ENCODE measurements at regions not wholly inside any gene's neighbourhood (a gene's known extent, or its start where the extent isn't known, plus 50 kb on each side); places are given as distances from the start of the nearest gene placed in this dataset.

DNA sequence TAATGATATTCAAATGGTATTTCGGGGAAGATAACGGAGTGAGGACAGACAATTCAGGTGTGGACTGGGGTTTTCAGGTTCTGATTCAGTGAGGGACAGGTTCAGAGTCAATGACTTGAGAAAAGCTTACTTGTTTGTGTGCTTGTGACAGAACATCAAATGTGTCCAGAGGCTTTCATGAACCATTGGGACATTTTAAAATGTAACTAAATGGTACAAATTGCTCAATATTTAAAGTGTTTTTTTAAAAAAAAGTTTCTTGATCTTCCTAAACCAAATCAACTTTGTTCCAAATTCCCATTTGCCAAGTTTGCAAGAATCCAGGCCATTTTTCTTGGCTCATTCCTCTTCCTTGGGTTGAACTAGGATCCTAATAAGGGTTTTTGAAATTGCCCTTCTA lies 59.4 kb upstream of the BZW1 start:
- POLR2A ChIA-PET (ENCODE audit: low non-redundant PET): no interaction called here
- no peak for DNase-seq (ENCODE audit: low spot score)
- Histone ChIP-seq H3K4me1 (ENCODE audit: insufficient read depth, low read length, poor library complexity, severe bottlenecking) (peaks cover 6% of the 10 kb centered on the region), H3K9me3 (ENCODE audit: low read depth, low read length, poor library complexity, severe bottlenecking) (no peaks in the 10 kb centered on the region), H3K36me3 (ENCODE audit: insufficient read depth, low read length, poor library complexity, severe bottlenecking) (no peaks in the 10 kb centered on the region), H3K27ac (ENCODE audit: low read depth, low read length, poor library complexity, severe bottlenecking) (no peak overlapping the region), H3K4me3 (ENCODE audit: low read depth, low read length, poor library complexity, severe bottlenecking) (no peak overlapping the region), H3K27me3 (replicated peaks; ENCODE audit: insufficient read depth, low read depth, low read length, poor library complexity) (no peaks in the 10 kb centered on the region)
- intact Hi-C loops (cut with micrococcal nuclease; ENCODE audit: unreplicated experiment): no loop called here
- BruUV-seq (replicated peaks): no TSS peak
- CTCF ChIA-PET: no interaction called here
- no peak for TF ChIP-seq EZH2 (IDR thresholded peaks at IDR 0.05; ENCODE audit: borderline replicate concordance, low read depth, low read length, poor library complexity, severe bottlenecking)
- TF ChIP-seq, protein P1, sequence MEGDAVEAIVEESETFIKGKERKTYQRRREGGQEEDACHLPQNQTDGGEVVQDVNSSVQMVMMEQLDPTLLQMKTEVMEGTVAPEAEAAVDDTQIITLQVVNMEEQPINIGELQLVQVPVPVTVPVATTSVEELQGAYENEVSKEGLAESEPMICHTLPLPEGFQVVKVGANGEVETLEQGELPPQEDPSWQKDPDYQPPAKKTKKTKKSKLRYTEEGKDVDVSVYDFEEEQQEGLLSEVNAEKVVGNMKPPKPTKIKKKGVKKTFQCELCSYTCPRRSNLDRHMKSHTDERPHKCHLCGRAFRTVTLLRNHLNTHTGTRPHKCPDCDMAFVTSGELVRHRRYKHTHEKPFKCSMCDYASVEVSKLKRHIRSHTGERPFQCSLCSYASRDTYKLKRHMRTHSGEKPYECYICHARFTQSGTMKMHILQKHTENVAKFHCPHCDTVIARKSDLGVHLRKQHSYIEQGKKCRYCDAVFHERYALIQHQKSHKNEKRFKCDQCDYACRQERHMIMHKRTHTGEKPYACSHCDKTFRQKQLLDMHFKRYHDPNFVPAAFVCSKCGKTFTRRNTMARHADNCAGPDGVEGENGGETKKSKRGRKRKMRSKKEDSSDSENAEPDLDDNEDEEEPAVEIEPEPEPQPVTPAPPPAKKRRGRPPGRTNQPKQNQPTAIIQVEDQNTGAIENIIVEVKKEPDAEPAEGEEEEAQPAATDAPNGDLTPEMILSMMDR (conservative IDR thresholded peaks at IDR 0.05; ENCODE audit: low read depth, low read length): no peak

DNA sequence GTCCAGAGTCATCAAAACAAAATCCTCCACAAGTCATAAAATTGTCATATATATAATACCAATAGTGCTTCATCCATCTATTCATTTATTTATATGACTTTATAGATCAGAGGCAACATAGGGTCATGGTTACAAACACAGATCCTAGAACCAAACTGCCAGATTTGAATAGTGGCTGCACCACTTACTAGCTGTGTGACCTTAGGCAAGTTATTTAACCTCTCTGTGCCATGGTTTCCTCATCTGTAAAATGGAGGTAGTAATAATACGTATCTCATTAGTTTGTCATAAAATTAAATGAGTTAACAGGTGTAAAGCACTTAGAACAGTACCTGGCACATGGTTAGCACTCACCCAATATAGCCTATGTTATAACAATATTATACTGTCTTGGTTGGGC lies 58.9 kb upstream of the BZW1 start:
- no peak overlapping the region for H3K4me3 ChIP-seq (ENCODE audit: low read depth, low read length, poor library complexity, severe bottlenecking)
- intact Hi-C loops (cut with micrococcal nuclease; ENCODE audit: unreplicated experiment): no loop called here
- peaks cover 6% of the 10 kb centered on the region for H3K4me1 ChIP-seq (ENCODE audit: insufficient read depth, low read length, poor library complexity, severe bottlenecking)
- H3K27me3 ChIP-seq (replicated peaks; ENCODE audit: insufficient read depth, low read depth, low read length, poor library complexity): no peaks in the 10 kb centered on the region
- BruUV-seq (replicated peaks): no TSS peak
- no peak overlapping the region for H3K27ac ChIP-seq (ENCODE audit: low read depth, low read length, poor library complexity, severe bottlenecking)
- ChIA-PET CTCF (no interaction called here), POLR2A (ENCODE audit: low non-redundant PET) (no interaction called here)
- H3K9me3 ChIP-seq (ENCODE audit: low read depth, low read length, poor library complexity, severe bottlenecking): no peaks in the 10 kb centered on the region
- DNase-seq (ENCODE audit: low spot score): no peak
- TF ChIP-seq EZH2 (IDR thresholded peaks at IDR 0.05; ENCODE audit: borderline replicate concordance, low read depth, low read length, poor library complexity, severe bottlenecking): no peak
- TF ChIP-seq, protein P1 (conservative IDR thresholded peaks at IDR 0.05; ENCODE audit: low read depth, low read length): no peak
- no peaks in the 10 kb centered on the region for H3K36me3 ChIP-seq (ENCODE audit: insufficient read depth, low read length, poor library complexity, severe bottlenecking)

DNA sequence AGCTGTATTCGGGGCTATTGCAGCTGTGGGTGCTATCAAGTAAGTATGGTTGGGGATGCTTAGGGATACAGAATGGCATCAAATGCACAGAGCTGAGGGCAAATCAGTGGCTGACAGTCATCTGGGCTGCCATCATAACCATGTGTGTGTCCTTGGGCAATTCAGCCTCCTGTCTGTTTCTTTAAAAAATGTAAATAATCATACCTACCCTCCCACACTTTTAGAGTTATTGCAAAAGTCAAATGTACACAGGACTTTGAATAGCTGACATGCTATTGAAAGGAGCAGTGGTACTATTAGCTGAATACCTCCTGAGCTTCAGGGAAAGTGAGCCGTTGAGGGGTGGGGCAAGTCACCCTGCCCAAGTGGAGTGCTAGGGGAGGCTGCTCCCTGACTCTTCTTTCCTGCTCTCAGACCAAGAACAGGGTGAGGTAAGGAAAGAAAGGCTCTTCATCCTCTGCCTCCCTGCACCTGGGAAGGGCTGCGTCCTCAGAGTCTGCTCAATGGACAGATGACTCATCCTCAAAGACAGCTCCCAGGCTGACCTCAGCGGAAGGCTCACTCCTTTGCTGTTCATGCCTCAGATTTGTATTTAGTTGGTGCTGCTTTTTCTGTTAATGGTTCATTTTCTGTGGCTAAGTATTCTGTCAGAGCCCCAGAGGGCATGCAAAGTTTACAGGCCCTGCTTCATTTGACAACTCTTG lies 54.9 kb upstream of the BZW1 start:
- ChIA-PET CTCF (no interaction called here), POLR2A (ENCODE audit: low non-redundant PET) (no interaction called here)
- Histone ChIP-seq H3K4me3 (ENCODE audit: low read depth, low read length, poor library complexity, severe bottlenecking) (no peak overlapping the region), H3K36me3 (ENCODE audit: insufficient read depth, low read length, poor library complexity, severe bottlenecking) (no peaks in the 10 kb centered on the region), H3K27me3 (replicated peaks; ENCODE audit: insufficient read depth, low read depth, low read length, poor library complexity) (no peaks in the 10 kb centered on the region), H3K9me3 (ENCODE audit: low read depth, low read length, poor library complexity, severe bottlenecking) (no peaks in the 10 kb centered on the region), H3K4me1 (ENCODE audit: insufficient read depth, low read length, poor library complexity, severe bottlenecking) (peaks cover 6% of the 10 kb centered on the region), H3K27ac (ENCODE audit: low read depth, low read length, poor library complexity, severe bottlenecking) (no peak overlapping the region)
- no TSS peak for BruUV-seq (replicated peaks)
- DNase-seq (ENCODE audit: low spot score): no peak
- intact Hi-C loops (cut with micrococcal nuclease; ENCODE audit: unreplicated experiment): no loop called here
- TF ChIP-seq EZH2 (IDR thresholded peaks at IDR 0.05; ENCODE audit: borderline replicate concordance, low read depth, low read length, poor library complexity, severe bottlenecking): no peak
- TF ChIP-seq, protein P1 (conservative IDR thresholded peaks at IDR 0.05; ENCODE audit: low read depth, low read length): no peak

All from A673 (cell line).